ENCODE measurements at regions not wholly inside any gene's neighbourhood (a gene's known extent, or its start where the extent isn't known, plus 50 kb on each side); places are given as distances from the start of the nearest gene placed in this dataset.
"Not testable (repeated sequence)": the region's sequence is repeated elsewhere in the genome, so short reads cannot be mapped to it uniquely, and the experiment has no call there.

GRCh38 chr20:16801919-16802651 lies 53.9 kb downstream of the OTOR start:
- peak; percentile 33 to 61 for DNase-seq (ENCODE audit: low read depth in 2 of 2)

- DNase-seq (ENCODE audit: low read depth in 2 of 2), result no peak
Measured at GRCh38 chr20:16802652-16802935, 54.4 kb downstream of the OTOR start.

GRCh38 chr20:16803965-16804792 lies 56.0 kb downstream of the OTOR start:
- DNase-seq (ENCODE audit: low read depth in 2 of 2), result peak; percentile 15 to 37

GRCh38 chr20:16804793-16805187 lies 56.6 kb downstream of the OTOR start:
- no peak for DNase-seq (ENCODE audit: low read depth in 2 of 2)

DNA sequence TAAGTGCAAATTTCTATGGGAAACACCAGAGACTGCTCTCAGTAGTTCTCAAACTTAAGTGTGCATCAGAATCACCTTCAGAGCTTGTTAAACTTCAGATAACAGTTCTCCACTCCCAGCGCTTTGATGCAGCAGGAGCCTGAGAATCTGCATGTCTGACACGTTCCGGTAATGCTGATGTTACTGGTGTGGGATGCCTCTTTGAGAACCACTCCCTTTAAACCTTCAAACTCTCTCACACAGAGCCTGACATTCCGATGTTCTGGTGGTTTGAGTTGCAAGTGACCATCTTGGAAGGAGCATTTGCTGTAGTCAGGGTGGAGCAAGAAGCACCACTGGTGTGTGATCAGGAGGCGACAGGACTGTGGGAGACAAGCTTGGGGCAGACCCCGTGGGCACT lies 57.9 kb downstream of the OTOR start:
- DNase-seq (ENCODE audit: low read depth in 2 of 2), result no peak

GRCh38 chr20:16806886-16807285 lies 58.7 kb downstream of the OTOR start:
- DNase-seq (ENCODE audit: low read depth in 2 of 2), result no peak

DNA sequence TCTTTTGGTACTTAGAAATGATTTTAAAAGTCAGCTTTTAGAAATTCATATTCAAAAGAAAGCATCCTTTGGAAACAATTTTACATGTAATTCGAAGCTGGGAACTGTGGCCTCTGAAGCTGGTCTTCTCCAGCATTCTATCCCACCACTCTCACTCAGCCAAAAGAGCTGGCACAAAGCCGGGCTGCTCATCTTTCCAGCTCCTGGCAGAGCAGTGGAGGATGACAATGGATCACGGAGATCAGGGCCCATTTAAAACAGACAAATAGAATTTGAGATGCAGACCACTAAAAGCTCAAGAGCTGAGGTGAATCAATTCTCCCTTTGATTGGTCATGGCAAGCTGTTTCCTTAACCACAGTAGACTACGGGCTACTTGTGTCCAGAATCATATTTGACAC lies 60.6 kb downstream of the OTOR start:
- DNase-seq (ENCODE audit: low read depth in 2 of 2), result no peak

DNA sequence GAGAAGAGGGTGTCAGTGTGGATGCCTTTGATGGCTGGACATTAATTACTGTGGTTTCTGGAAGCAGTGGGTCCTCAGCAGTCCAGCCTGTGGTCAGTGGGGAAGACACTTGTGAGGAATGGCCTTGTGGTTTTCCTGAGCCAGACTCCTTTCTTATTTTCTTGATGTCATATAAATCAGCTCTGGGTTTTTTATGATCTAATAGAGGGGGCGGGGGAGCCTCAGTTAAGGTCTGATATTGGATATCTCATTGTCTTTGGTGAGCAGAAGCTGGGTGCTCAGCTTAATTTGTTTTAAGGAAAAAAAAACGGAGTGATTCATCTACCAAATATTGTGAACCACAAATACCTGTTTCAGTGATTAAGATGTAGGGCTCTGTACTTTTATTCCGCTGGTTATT lies 62.1 kb downstream of the OTOR start:
- no peak for DNase-seq (ENCODE audit: low read depth in 2 of 2)

DNA sequence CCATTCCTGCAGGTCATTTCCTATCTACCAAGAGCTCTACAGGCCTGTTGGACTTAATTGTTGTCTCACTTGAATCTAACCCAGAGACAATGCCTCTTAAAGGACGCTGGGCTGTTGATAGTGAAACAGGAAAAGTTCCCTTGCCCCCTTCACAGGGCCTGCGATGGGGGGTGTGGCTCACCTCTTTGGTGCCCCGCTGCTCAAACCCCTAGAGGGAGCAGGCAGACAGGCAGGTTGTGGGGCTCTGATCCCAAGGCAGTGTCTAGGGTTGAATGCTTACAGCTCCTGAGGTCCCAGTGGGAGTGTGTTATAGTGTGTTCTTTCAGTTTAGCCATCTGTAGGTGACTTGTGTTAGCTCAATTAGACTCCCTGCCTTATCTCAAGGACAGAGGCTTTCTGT lies 68.0 kb downstream of the OTOR start:
- no peak for DNase-seq (ENCODE audit: low read depth in 2 of 2)

DNA sequence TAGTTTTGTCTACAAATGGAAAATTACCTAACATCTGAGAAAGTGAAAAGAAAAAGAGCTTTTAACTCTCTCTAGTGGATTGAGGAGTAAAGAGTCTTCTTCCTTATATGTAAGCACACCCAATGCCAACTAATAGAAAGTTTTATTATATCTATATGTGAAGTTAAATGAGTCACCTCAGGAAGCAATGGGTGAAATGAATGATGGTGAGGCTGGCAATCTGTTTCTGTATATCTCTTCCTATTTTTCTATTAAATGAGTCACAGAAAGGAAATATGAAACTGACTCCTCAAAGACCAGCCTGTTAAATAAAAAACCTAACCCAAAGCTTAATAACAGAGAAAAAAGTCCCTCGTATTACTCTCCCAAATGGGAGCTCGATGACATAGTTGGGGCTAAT lies 71.3 kb downstream of the OTOR start:
- no peak for DNase-seq (ENCODE audit: low read depth in 2 of 2)

DNA sequence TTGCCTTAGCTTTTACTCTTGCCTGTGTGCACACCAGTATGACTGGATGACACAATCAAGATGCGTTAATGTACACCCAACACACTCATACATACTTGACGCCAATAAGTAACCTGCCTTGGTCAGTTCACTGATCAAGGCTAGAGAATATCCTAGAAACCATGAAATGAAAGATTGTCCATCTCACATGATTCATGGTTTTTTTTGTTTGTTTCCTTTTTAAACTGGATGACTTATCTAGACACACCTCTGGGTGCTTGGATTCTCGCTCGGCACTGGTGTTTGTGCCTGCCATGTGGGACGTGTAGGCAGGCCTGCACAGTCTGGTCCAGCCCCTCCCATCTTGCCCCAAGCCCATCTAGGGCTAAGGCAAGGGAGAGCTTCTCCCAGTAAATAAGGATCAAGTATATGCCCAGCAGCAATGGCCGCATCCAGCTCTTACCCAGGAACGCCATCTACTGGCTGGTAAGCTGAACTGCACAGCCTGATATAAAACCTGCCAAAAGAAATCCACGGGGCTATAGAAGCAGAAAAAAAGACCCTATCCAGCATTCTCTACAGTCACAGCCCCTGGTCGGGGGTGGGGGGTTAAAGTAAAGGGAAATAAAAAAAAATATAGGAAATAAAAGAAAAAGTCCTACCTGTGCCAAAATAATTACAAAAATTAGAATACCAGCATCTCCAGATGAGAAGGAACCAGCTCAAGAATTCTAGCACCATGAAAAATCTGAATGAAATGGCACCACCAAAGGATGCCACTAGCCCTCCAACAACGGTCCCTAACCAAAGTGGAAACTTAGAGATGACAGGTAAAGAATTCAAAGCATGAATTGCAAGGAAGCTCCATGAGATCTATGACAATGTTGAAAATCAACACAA lies 73.3 kb downstream of the OTOR start:
- DNase-seq (ENCODE audit: low read depth in 2 of 2), result no peak

GRCh38 chr20:16824664-16825063 lies 76.5 kb downstream of the OTOR start:
- no peak for DNase-seq (ENCODE audit: low read depth in 2 of 2)

DNA sequence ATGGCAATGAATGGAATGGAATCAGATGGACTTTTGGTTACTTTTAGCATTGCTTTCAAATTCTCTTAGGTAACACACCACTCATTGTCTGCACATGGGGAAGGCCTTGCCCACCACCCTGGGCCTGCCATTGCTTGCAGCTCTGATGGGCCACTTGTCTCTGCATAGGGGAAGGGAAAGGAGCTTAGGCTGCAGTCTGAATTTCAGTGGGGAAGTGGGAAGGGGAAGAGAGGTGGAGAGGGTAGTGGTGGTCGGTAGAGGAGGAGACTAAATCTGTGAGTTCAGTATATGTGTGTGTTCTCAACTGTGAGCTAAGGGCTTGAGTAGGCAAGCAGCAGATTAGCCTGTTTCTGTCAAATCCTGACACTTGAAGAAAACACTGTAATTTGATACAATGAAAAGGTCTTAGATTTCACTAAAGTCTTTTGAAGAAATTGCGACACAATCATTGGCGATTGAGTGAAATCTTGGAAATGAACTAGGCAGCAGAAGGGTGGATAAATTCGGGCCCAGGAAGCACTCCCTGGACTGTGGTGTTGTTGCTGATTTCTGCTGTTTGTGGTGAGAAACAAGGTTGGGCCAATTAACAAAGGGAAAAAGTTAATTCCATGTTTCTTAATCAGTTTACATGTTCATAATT lies 80.6 kb downstream of the OTOR start:
- DNase-seq (ENCODE audit: low read depth in 2 of 2), result no peak

GRCh38 chr20:16835690-16836089 lies 87.5 kb downstream of the OTOR start:
- not testable (repeated sequence) for DNase-seq (ENCODE audit: low read depth in 2 of 2)

DNA sequence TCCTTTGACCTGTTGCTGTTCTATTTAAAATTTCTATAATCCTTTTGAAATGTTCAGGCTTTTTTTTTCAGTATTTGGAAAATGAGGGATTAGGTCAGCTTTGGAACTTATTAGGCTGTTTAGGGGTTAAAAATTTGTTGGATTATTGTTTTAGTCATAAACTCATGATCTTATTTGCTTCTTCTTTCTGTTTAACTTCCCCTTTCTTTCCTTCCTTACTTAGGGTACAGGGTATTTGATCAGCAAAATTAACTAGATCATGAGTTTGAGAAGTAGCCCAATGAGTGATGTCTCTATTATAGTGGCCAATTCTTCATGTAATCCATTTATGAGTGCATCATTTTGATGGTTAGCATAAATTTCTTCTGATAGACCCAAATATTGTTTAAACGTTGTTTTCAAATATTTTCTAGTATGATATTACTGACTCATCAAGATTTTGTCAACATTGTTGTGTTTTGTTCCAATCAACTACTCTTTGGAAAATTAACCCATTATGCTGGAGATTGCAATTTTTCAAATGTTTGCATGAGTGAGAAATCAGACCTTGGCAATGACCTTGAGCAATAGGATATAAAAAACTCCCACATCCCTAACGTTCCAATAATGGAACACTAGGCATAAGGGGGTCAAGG lies 94.4 kb downstream of the OTOR start:
- DNase-seq (ENCODE audit: low read depth in 2 of 2), result no peak

DNA sequence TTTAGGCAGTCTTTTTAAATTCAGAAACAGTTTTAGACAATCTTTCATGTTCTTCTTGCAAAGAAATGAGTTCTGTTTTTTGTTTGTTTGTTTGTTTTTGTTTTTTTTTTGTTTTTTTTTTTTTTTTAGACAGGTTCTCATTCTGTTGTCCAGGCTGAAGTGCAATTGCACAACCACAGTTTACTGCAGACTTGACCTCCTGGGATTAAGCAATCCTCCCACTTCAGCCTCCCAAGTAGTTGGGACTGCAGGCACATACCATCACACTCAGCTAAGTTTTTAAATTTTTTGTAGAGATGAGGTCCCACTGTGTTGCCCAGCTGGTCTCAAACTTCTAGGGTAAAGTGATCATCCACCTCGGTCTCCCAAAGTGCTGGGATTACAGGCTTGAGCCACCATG lies 96.2 kb downstream of the OTOR start:
- no peak for DNase-seq (ENCODE audit: low read depth in 2 of 2)

DNA sequence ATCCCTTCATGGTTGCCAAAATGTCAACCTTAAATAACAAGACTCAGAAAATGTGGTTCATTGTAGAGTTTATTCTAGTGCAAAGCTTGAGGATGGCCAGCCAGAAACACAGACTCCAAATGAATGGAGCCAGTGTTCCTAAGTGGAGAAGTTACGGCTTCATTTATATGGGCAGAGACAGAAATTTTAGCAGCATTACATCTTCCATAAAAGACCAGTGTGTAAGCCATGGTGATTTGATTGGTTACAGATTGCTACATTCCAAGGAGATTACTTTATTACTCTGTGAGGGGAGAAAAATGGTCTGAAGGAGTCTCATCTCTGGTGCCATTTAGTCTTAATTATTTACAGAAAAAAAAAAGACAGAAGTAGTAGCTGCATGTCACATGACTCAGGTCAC lies 97.8 kb downstream of the OTOR start:
- DNase-seq (ENCODE audit: low read depth in 2 of 2), result no peak

- no peak for DNase-seq (ENCODE audit: low read depth in 2 of 2)
Measured at GRCh38 chr20:16848061-16848460, 99.9 kb downstream of the OTOR start.

GRCh38 chr20:16848526-16848925 lies 100.4 kb downstream of the OTOR start:
- DNase-seq (ENCODE audit: low read depth in 2 of 2), result no peak

DNA sequence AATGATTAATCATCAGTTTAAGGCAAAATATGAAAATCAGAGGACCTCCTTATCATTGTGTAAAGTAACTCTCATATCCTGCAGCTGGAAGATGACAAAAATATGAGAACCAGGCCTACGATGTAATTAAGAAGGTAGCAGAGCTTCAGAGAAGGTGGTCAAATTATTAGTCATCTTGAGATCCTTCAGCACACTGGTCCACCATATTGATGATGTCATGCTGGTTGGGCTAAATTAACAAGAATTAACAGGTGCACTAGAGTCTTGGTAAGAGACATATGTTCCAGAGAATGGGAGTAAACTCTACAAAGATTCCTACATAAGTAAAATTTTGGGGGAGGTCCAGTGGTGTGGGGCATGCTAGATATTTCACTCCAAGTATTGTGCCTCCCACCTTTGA lies 112.8 kb downstream of the OTOR start:
- no peak for DNase-seq (ENCODE audit: low read depth in 2 of 2)

GRCh38 chr20:16861708-16862107 lies 113.5 kb downstream of the OTOR start:
- DNase-seq (ENCODE audit: low read depth in 2 of 2), result no peak

DNA sequence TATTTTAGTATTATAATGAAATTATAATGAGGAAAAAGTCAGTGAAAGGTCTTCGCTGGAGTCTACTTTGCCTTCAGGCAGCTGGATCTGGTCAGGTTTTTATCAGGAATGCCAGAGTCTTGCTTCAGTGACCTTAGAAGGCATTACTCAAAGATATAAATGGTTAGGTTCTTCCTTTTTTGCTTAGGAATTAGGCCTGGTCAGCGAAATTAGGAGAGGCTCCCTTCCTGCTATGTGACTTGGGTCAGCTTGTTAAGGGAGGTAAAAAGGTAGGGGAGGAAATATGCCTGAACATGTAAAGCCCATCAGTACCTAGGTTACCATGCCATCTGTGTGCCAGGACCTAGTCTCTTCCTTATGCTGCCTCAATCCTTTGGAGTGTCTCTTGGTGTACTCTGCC lies 115.1 kb downstream of the OTOR start:
- DNase-seq (ENCODE audit: low read depth in 2 of 2), result no peak
